KBM-7 (cell line): ENCODE measurements at regions not wholly inside any gene's neighbourhood (a gene's known extent, or its start where the extent isn't known, plus 50 kb on each side); places are given as distances from the start of the nearest gene placed in this dataset.
"Not testable (repeated sequence)": the region's sequence is repeated elsewhere in the genome, so short reads cannot be mapped to it uniquely, and the experiment has no call there.

Experiments
- DNase-seq: peaks from one replicate; pipeline ENCODE4 v3.0.0-alpha.2; 2015
- in situ Hi-C: fragments of 300-500 bp; cut with MboI; formaldehyde crosslinking; loops from 2 replicates; pipeline ENCODE4 v1.14.3; 2020; ENCODE audit warnings: low sequenced_read_pairs, low pct_unique_long_range_greater_than_20kb, mixed read lengths

DNA sequence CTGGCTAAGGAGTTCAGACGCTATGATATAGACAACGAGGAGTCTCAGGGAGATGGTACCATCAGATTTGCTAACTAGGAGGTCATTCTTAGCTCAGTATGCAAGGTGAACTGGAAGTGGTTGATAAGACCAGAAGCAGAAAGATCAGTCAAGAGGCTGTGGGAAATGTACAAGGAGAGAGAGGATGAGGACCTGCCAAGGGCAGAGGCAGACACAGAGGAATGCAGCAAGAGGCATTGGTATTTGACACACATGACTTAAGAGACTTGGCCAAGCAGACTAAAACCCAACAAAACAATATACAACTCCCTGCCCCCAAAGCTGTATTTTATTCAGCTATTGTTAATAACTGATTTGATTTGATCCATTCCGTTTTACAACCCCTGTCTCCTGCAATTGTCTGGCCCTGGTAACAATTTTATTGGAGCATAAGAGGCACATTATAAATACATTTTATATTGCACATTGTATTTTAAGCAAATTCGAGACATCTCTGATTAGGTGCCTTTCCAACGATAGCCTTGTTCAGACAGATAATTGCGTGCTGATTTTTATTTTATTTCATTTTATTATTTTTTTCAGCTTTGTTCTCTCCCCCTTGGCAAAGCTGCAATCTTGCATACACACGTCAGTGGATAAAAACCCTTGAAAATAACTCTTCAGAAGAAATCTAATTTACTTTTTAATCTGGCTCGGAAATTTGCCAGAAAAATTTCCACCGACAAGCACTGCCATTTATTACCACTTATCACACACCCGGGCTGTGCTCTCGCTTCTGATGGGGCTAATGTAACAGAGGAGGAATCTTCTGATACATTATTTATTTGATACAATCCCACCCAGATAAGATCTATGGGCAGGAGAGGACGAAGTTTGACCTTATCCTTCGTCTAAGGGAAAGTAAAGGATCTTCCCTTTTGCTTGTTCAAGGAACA is 237.8 kb downstream of the NXPE2 start:
- in situ Hi-C loops, result no loop called here
- DNase-seq, result no peak

- DNase-seq, result no peak
- in situ Hi-C loops, result no loop called here
Observed at GRCh38 chr11:114918286-114918685, 240.0 kb downstream of the NXPE2 start.

GRCh38 chr11:114921697-114922096 is 243.4 kb downstream of the NXPE2 start:
- in situ Hi-C loops, result no loop called here
- no peak for DNase-seq

DNA sequence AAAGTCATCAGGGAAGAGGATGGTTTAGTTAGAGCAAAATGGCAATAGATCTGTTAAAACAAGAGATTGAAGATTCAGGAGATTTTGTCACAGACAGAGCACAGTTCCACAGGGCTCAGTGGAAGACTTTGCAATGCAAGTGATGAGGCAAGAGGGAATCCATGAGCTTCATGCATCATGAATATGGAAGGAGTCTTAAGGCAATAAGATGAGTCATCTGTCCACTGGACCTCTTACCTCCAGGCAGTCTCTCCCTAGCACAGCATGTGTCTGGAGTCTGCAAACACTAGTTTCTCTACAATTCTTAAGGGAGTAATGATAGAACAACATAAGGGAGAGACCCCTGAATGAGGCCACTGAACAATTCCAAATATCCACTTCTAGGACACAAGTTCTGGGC is 245.7 kb downstream of the NXPE2 start:
- no peak for DNase-seq
- in situ Hi-C loops, result no loop called here

DNA sequence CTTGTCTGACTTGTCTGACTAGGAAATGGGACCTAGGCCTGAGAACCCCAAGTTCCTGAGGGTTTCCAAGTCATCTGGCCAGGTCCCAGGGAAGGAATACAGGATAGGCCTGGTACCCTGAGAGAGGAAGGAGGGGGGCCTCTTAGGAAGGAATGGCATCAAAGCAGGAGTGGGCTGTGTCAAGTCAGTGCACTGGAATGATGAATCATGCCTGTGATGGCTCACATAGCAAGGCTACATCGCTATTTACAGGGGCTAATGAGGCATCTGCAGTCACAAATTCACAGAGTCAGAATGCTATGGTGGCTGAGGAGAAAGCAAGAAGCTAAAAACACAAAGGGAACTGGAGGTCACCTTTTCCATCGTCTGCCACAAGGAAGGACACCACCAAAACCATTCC is 247.3 kb downstream of the NXPE2 start:
- DNase-seq, result no peak
- in situ Hi-C loops, result no loop called here

DNA sequence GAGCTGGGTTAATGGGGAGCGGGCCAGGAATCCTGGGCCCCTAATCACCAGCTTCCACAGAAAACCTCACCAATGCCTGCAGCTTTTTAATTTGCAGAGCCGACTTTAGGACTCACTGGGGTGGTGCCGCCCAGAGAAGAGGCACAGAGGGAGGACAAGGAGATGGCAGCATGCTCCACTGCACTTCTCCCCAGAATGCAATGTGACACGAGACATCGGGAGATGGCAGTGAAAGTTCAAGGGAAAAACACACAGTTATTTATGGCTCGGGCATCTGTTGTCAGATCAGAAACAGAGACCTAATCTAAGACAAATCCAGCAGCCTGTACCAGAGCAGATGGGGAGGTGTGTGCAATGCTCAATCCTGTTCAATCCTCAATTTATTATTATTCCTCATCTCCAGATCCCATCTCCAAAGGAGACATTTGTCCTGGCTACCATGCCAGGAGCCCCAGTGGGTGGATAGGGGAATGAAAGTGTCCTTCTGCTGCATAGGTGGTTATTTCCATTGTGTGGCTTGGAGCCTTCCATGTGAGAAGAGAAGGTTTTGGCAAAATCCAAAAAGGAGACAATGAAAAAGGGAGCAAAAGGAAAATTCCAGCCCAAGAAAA is 250.0 kb downstream of the NXPE2 start:
- in situ Hi-C loops, result no loop called here
- DNase-seq, result no peak

DNA sequence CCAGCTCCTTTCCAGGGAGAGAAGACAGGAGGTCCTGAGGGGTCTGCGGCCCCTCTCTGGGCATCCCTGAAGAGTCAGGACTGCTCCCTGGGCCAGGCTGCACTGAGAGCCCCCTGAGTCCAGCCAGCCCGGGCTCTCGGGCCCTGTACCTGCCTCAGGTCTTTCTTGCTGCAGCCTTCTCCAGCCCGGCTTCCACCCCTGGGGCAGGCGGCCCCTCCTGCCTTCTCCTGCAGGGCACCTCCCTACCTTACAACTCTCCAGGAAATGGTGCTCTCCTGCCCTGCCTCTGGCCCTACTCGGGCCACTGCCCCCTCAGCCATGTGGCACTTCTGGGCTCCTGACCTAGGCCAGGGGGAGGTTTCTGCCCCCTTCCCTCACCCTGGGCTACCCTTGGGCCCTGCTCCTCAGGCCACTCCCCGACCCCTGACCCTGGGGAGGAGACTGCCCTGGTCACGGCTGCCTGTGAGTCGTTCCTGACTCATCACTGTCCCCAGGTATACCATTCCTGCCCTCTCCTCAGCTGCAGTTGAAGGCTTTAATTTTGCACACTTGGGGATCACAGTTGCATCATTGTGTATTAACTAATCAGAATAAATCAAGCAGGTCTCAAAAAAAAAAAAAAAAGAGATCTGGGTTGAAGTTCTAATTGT is 251.1 kb downstream of the NXPE2 start:
- no peak for DNase-seq
- in situ Hi-C loops, result no loop called here

DNA sequence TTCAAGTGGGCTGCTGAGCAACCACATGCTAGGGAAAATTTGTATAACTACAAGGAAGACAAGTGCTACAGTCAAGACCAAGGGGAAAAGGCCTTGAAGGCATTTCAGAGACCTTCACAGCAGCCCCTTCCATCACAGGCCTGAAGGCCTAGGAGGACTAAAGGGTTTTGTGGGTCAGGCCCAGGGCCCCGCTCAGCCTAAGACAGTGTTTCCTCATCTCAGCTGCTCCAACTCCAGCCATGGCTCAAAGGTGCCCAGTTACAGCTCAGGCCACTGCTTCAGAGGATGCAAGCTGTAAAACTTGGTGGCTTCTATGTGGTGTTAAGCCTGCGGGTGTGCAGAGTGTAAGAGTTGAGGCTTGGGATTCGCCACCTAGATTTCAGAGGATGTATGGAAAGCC is 260.5 kb downstream of the NXPE2 start:
- in situ Hi-C loops, result no loop called here
- no peak for DNase-seq

- no peak for DNase-seq
- in situ Hi-C loops, result no loop called here
Observed at GRCh38 chr11:114942207-114942606, 263.9 kb downstream of the NXPE2 start.

DNA sequence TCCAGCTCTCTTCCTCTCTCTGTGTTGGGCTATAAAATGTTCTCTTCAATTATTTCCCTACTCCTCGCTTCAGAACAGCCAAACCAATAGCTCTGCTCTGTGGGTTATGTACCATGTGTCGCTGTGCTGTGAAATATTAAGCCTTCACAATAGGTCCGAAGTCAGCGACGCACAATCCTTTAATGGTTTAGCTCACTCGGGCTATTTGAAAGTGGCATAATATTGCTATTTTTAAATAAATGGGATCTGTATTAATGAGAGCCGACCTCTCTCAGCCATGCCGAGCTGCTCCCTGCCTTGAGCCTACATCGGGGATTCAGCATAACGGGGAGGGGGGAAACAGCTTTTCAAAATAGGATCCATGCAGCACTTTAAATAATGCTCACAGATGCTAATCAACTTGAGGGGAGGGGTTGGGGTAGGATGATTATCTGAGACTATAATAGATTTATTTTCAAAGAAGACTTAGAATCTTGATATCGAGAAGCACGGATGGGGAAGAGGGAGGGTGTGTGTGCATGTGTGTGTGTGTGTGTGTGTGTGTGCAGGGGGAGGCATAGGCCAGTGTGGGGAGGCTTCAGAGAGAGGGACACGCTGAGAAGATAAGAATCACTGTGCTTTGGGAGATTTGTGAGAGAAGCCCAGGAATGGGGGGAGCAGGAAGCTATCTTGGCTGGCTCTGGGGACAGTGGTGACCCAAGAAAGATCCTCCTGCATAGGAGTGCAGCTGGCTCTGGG is 271.5 kb downstream of the NXPE2 start:
- in situ Hi-C loops, result no loop called here

GRCh38 chr11:114953039-114953438 is 274.7 kb downstream of the NXPE2 start:
- in situ Hi-C loops, result no loop called here
- peak; percentile 3 for DNase-seq

More for the DNA sequence above, 271.5 kb downstream of the NXPE2 start:
- DNase-seq, result no peak

GRCh38 chr11:114955923-114956322 is 277.6 kb downstream of the NXPE2 start:
- in situ Hi-C loops, result no loop called here
- DNase-seq, result no peak

DNA sequence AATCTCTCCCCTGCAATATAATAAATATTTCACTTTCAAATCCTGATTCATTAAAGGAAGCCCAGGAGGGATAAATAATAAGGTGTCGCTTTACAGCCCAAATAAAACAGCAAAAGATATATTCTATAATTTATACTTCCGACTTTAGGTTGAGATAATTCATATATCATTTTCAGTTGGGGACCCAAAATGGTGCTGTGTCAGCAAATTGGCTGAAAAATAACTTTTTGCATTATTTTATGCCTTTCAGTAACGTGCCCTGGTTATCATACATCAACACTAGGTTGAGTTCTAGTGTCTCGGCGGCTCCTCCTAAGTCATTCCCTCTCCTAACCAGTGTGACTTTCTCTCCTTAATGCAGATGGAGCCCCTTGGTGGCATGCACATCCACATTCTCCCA is 278.2 kb downstream of the NXPE2 start:
- in situ Hi-C loops, result no loop called here
- DNase-seq, result no peak

GRCh38 chr11:114959953-114960505 is 281.7 kb downstream of the NXPE2 start:
- in situ Hi-C loops, result no loop called here
- no peak for DNase-seq

DNA sequence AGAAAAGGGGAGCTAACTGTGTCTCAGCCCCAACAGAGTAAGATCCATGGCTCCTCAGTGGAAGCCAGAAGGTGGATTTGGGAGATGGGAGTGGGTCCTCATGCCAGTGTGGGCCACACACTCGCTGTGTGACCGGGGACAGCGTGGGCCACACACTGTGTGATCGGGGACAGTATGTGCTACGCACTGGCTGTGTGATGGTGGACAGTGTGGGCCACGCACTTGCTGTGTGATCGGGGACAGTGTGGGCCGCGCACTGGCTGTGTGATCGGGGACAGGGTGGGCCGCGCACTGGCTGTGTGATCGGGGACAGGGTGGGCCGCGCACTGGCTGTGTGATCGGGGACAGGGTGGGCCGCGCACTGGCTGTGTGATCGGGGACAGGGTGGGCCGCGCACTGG is 282.5 kb downstream of the NXPE2 start:
- DNase-seq, in situ Hi-C loops: not testable (repeated sequence)

- in situ Hi-C loops, result no loop called here
- no peak for DNase-seq
Observed at GRCh38 chr11:114964676-114965214, 286.4 kb downstream of the NXPE2 start.

GRCh38 chr11:114970927-114971645 is 292.8 kb downstream of the NXPE2 start:
- no peak for DNase-seq
- in situ Hi-C loops, result no loop called here

- DNase-seq, result no peak
- in situ Hi-C loops, result no loop called here
Observed at GRCh38 chr11:114972105-114972504, 293.8 kb downstream of the NXPE2 start.
